ENCODE measurements at regions not wholly inside any gene's neighbourhood (a gene's known extent, or its start where the extent isn't known, plus 50 kb on each side); places are given as distances from the start of the nearest gene placed in this dataset.

- no peak overlapping the region for H2BK12ac ChIP-seq (ENCODE audit: low read length in 2 of 2)
- no peak overlapping the region for H2BK15ac ChIP-seq (ENCODE audit: low read depth, poor library complexity, severe bottlenecking)
- H2BK120ac ChIP-seq (ENCODE audit: low read depth, low read length) = no peak overlapping the region
- H3K9me3 ChIP-seq (ENCODE audit: control insufficient read depth, low read length) = no peaks in the 10 kb centered on the region
- no peak overlapping the region for H3K18ac ChIP-seq (ENCODE audit: low read depth in 1 of 2, low read length in 2 of 2)
- no peak overlapping the region for H3K4me2 ChIP-seq (ENCODE audit: low read length, poor library complexity, severe bottlenecking)
- no peak overlapping the region for H2BK5ac ChIP-seq (ENCODE audit: low read depth, low read length, poor library complexity, severe bottlenecking)
- no peak overlapping the region for H4K8ac ChIP-seq (ENCODE audit: low read length)
- H2AK5ac ChIP-seq (ENCODE audit: low read length, severe bottlenecking) = no peak overlapping the region
- no peak overlapping the region for H3K4ac ChIP-seq (ENCODE audit: low read depth in 1 of 2, low read length in 2 of 2)
- no peak overlapping the region for H3K14ac ChIP-seq (ENCODE audit: low read length in 2 of 2)
- no peaks in the 10 kb centered on the region for H3K27me3 ChIP-seq (ENCODE audit: control insufficient read depth in 1 of 2, insufficient read depth in 1 of 2, low read length in 2 of 2)
- no peak overlapping the region for H3K23ac ChIP-seq (ENCODE audit: low read length in 2 of 2)
- H3K79me1 ChIP-seq (replicated peaks; ENCODE audit: low read length, poor library complexity, severe bottlenecking) = no peaks in the 10 kb centered on the region
- H2AFZ ChIP-seq (ENCODE audit: low read depth, low read length) = no peak overlapping the region
- 58% methylated on average over 5 of the region's 6 CpGs for WGBS
- H3K27ac ChIP-seq (ENCODE audit: low read length, poor library complexity, severe bottlenecking) = no peak overlapping the region
- H4K91ac ChIP-seq (ENCODE audit: low read length) = no peak overlapping the region
- H3K4me3 ChIP-seq (ENCODE audit: insufficient read depth in 1 of 2, low read depth in 1 of 2, low read length in 2 of 2) = no peak overlapping the region
- H3K36me3 ChIP-seq (ENCODE audit: control insufficient read depth in 1 of 2, insufficient read depth in 2 of 2, low read depth in 1 of 2, low read length in 2 of 2) = no peaks in the 10 kb centered on the region
- no peaks in the 10 kb centered on the region for H3K4me1 ChIP-seq (ENCODE audit: control insufficient read depth, insufficient read depth, low read depth, low read length)
- H3K9ac ChIP-seq (ENCODE audit: low read length) = no peak overlapping the region
- DNase-seq = no peak
Measured at GRCh38 chr4:81826817-81827424, 355.2 kb upstream of the RASGEF1B start.

GRCh38 chr4:81826335-81826734 is 354.6 kb upstream of the RASGEF1B start:
- Histone ChIP-seq H2BK12ac (ENCODE audit: low read length in 2 of 2) (no peak overlapping the region), H2BK15ac (ENCODE audit: low read depth, poor library complexity, severe bottlenecking) (no peak overlapping the region), H3K27ac (ENCODE audit: low read length, poor library complexity, severe bottlenecking) (no peak overlapping the region), H2AK5ac (ENCODE audit: low read length, severe bottlenecking) (no peak overlapping the region), H3K9ac (ENCODE audit: low read length) (no peak overlapping the region), H2BK120ac (ENCODE audit: low read depth, low read length) (no peak overlapping the region), H3K18ac (ENCODE audit: low read depth in 1 of 2, low read length in 2 of 2) (no peak overlapping the region), H4K91ac (ENCODE audit: low read length) (no peak overlapping the region), H3K4me3 (ENCODE audit: insufficient read depth in 1 of 2, low read depth in 1 of 2, low read length in 2 of 2) (no peak overlapping the region), H2BK5ac (ENCODE audit: low read depth, low read length, poor library complexity, severe bottlenecking) (no peak overlapping the region), H3K79me1 (replicated peaks; ENCODE audit: low read length, poor library complexity, severe bottlenecking) (no peaks in the 10 kb centered on the region), H3K4me1 (ENCODE audit: control insufficient read depth, insufficient read depth, low read depth, low read length) (no peaks in the 10 kb centered on the region), H4K8ac (ENCODE audit: low read length) (no peak overlapping the region), H3K14ac (ENCODE audit: low read length in 2 of 2) (no peak overlapping the region), H3K4me2 (ENCODE audit: low read length, poor library complexity, severe bottlenecking) (no peak overlapping the region), H3K4ac (ENCODE audit: low read depth in 1 of 2, low read length in 2 of 2) (no peak overlapping the region), H3K27me3 (ENCODE audit: control insufficient read depth in 1 of 2, insufficient read depth in 1 of 2, low read length in 2 of 2) (no peaks in the 10 kb centered on the region), H3K9me3 (ENCODE audit: control insufficient read depth, low read length) (no peaks in the 10 kb centered on the region), H2AFZ (ENCODE audit: low read depth, low read length) (no peak overlapping the region), H3K23ac (ENCODE audit: low read length in 2 of 2) (no peak overlapping the region), H3K36me3 (ENCODE audit: control insufficient read depth in 1 of 2, insufficient read depth in 2 of 2, low read depth in 1 of 2, low read length in 2 of 2) (no peaks in the 10 kb centered on the region)
- WGBS = 83% methylated on average over 1 of the region's 1 CpG
- no peak for DNase-seq

- no peaks in the 10 kb centered on the region for H3K9me3 ChIP-seq (ENCODE audit: control insufficient read depth, low read length)
- H4K8ac ChIP-seq (ENCODE audit: low read length) = no peak overlapping the region
- H3K36me3 ChIP-seq (ENCODE audit: control insufficient read depth in 1 of 2, insufficient read depth in 2 of 2, low read depth in 1 of 2, low read length in 2 of 2) = no peaks in the 10 kb centered on the region
- H2AK5ac ChIP-seq (ENCODE audit: low read length, severe bottlenecking) = peak overlapping the region; percentile 77
- H3K4me3 ChIP-seq (ENCODE audit: insufficient read depth in 1 of 2, low read depth in 1 of 2, low read length in 2 of 2) = no peak overlapping the region
- H2BK12ac ChIP-seq (ENCODE audit: low read length in 2 of 2) = no peak overlapping the region
- no peaks in the 10 kb centered on the region for H3K4me1 ChIP-seq (ENCODE audit: control insufficient read depth, insufficient read depth, low read depth, low read length)
- no peak overlapping the region for H4K91ac ChIP-seq (ENCODE audit: low read length)
- no peak overlapping the region for H3K9ac ChIP-seq (ENCODE audit: low read length)
- no peak for DNase-seq
- no peak overlapping the region for H2BK5ac ChIP-seq (ENCODE audit: low read depth, low read length, poor library complexity, severe bottlenecking)
- H2BK120ac ChIP-seq (ENCODE audit: low read depth, low read length) = no peak overlapping the region
- 82% methylated on average over 8 of the region's 8 CpGs for WGBS
- no peak overlapping the region for H3K23ac ChIP-seq (ENCODE audit: low read length in 2 of 2)
- no peak overlapping the region for H3K4me2 ChIP-seq (ENCODE audit: low read length, poor library complexity, severe bottlenecking)
- no peak overlapping the region for H2AFZ ChIP-seq (ENCODE audit: low read depth, low read length)
- no peak overlapping the region for H3K18ac ChIP-seq (ENCODE audit: low read depth in 1 of 2, low read length in 2 of 2)
- no peak overlapping the region for H2BK15ac ChIP-seq (ENCODE audit: low read depth, poor library complexity, severe bottlenecking)
- no peaks in the 10 kb centered on the region for H3K27me3 ChIP-seq (ENCODE audit: control insufficient read depth in 1 of 2, insufficient read depth in 1 of 2, low read length in 2 of 2)
- H3K79me1 ChIP-seq (replicated peaks; ENCODE audit: low read length, poor library complexity, severe bottlenecking) = no peaks in the 10 kb centered on the region
- no peak overlapping the region for H3K4ac ChIP-seq (ENCODE audit: low read depth in 1 of 2, low read length in 2 of 2)
- no peak overlapping the region for H3K27ac ChIP-seq (ENCODE audit: low read length, poor library complexity, severe bottlenecking)
- H3K14ac ChIP-seq (ENCODE audit: low read length in 2 of 2) = no peak overlapping the region
Measured at GRCh38 chr4:81818385-81818920, 346.7 kb upstream of the RASGEF1B start.

DNA sequence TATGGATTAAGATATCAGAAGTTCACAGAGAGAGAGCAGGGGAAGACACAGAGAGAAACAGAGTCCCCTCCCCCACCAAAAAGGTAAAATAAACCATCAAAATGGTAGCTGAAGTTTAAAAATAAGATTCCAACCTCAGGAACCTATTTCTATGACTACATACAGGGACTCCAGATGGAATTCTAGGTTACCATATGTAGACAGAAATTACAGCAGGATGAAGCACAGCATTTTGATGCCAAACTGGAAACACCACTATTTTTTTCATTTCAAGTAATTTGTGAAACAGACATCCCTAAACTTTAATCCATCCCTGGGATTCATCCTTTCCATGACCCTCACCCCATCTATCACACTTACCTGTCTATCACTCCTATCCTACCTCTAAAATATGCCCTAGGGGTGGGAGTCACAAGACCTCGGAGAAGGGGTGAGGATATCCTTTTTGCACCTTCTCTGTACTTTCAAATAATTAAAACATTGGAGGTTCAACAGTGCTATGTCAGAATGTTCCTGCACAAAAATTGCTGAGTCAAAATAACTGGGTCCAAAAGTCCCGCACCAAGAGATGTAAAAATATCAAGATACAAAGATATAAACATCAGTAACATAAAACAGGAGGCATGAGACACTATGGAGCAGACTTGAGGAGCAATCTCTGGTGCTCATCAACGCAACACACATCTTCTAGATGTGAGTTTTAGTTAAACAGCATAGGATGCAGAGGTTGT is 344.5 kb upstream of the RASGEF1B start:
- Histone ChIP-seq H2AFZ (ENCODE audit: low read depth, low read length) (no peak overlapping the region), H2BK15ac (ENCODE audit: low read depth, poor library complexity, severe bottlenecking) (no peak overlapping the region), H3K4ac (ENCODE audit: low read depth in 1 of 2, low read length in 2 of 2) (no peak overlapping the region), H3K4me1 (ENCODE audit: control insufficient read depth, insufficient read depth, low read depth, low read length) (no peaks in the 10 kb centered on the region), H3K23ac (ENCODE audit: low read length in 2 of 2) (no peak overlapping the region), H3K18ac (ENCODE audit: low read depth in 1 of 2, low read length in 2 of 2) (no peak overlapping the region), H2BK5ac (ENCODE audit: low read depth, low read length, poor library complexity, severe bottlenecking) (no peak overlapping the region), H2AK5ac (ENCODE audit: low read length, severe bottlenecking) (no peak overlapping the region), H3K9me3 (ENCODE audit: control insufficient read depth, low read length) (no peaks in the 10 kb centered on the region), H3K4me3 (ENCODE audit: insufficient read depth in 1 of 2, low read depth in 1 of 2, low read length in 2 of 2) (no peak overlapping the region), H4K8ac (ENCODE audit: low read length) (no peak overlapping the region), H3K27me3 (ENCODE audit: control insufficient read depth in 1 of 2, insufficient read depth in 1 of 2, low read length in 2 of 2) (no peaks in the 10 kb centered on the region), H3K9ac (ENCODE audit: low read length) (no peak overlapping the region), H3K27ac (ENCODE audit: low read length, poor library complexity, severe bottlenecking) (no peak overlapping the region), H2BK12ac (ENCODE audit: low read length in 2 of 2) (no peak overlapping the region), H3K14ac (ENCODE audit: low read length in 2 of 2) (no peak overlapping the region), H3K36me3 (ENCODE audit: control insufficient read depth in 1 of 2, insufficient read depth in 2 of 2, low read depth in 1 of 2, low read length in 2 of 2) (no peaks in the 10 kb centered on the region), H3K79me1 (replicated peaks; ENCODE audit: low read length, poor library complexity, severe bottlenecking) (no peaks in the 10 kb centered on the region), H3K4me2 (ENCODE audit: low read length, poor library complexity, severe bottlenecking) (no peak overlapping the region), H2BK120ac (ENCODE audit: low read depth, low read length) (no peak overlapping the region), H4K91ac (ENCODE audit: low read length) (no peak overlapping the region)
- 56% methylated on average over 2 of the region's 3 CpGs for WGBS
- DNase-seq = no peak

All from mesenchymal stem cell (in vitro differentiated cells and primary cell).